BLaER1 treated with 17β-estradiol and CSF1 and Interleukin-3, amounts not matched to agents 10 nM and 100 nM (cell line): ENCODE measurements at regions not wholly inside any gene's neighbourhood (a gene's known extent, or its start where the extent isn't known, plus 50 kb on each side); places are given as distances from the start of the nearest gene placed in this dataset.

Experiments used
- H3K27ac ChIP-seq, 11 experiments: shearing (Covaris generic); formaldehyde crosslinking; 2 replicates each; pipeline ENCODE4 v1.8.1; 2022
- H3K27me3 ChIP-seq, 11 experiments: shearing (Covaris generic); formaldehyde crosslinking; 2 replicates each; pipeline ENCODE4 v1.8.1; 2022
- H3K36me3 ChIP-seq, 11 experiments: shearing (Covaris generic); formaldehyde crosslinking; 2 replicates each; pipeline ENCODE4 v1.8.1; 2022
- H3K4me1 ChIP-seq, 10 experiments: shearing (Covaris generic); formaldehyde crosslinking; 2 replicates each; pipeline ENCODE4 v1.8.1; 2022
- H3K4me2 ChIP-seq, 11 experiments: shearing (Covaris generic); formaldehyde crosslinking; 2 replicates each; pipeline ENCODE4 v1.8.1; 2022
- H3K4me3 ChIP-seq, 10 experiments: shearing (Covaris generic); formaldehyde crosslinking; 2 replicates each; pipeline ENCODE4 v1.8.1; 2022
- H3K9ac ChIP-seq, 11 experiments: shearing (Covaris generic); formaldehyde crosslinking; 2 replicates each; pipeline ENCODE4 v1.8.1; 2022
- H3K9me3 ChIP-seq, 11 experiments: shearing (Covaris generic); formaldehyde crosslinking; replicated peaks in 1 of 11; 2 replicates each; pipeline ENCODE4 v1.8.1; 2022
- H4K20me1 ChIP-seq, 11 experiments: shearing (Covaris generic); formaldehyde crosslinking; 2 replicates each; pipeline ENCODE4 v1.8.1; 2022
- Cebpa-rat ChIP-seq, 11 experiments: shearing (Covaris generic); IDR thresholded peaks; 2 replicates each; pipeline ENCODE4 v1.8.1; 2022

DNA sequence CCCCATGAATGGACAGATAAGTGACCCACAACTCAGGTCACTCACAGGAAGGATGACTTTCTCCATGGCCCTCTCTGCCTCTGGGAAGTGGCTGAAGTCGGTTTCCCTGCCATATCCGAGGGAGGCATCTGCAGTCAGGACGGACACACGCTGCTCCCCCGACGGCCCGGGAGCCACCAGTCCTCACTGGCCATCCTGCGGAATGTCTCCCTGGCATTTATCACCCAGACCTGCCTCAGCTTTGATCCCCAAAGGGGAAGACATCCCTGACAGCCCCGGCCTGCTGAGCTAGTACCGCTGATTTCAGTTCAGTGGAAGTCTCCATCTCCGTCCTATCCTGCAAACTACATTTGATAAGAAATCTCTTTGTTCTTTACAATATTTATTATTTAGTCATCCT is 339.5 kb upstream of the MKI67 start:
- TF ChIP-seq Cebpa-rat (IDR thresholded peaks at IDR 0.05) = no peak
- Histone ChIP-seq H3K27ac (no peak overlapping the region), H3K27me3 (peaks cover 6 to 15% (median 12%) of the 10 kb centered on the region in 11 experiments), H3K4me3 (no peak overlapping the region), H3K36me3 (no peaks in the 10 kb centered on the region), H4K20me1 (no peaks in the 10 kb centered on the region; a peak in 2 of 22 replicates), H3K4me1 (no peaks in the 10 kb centered on the region), H3K9me3 (peaks cover 0 to 17% (median 7%) of the 10 kb centered on the region in 11 experiments; a peak in 12 of 22 replicates), H3K4me2 (no peak overlapping the region), H3K9ac (no peak overlapping the region)

DNA sequence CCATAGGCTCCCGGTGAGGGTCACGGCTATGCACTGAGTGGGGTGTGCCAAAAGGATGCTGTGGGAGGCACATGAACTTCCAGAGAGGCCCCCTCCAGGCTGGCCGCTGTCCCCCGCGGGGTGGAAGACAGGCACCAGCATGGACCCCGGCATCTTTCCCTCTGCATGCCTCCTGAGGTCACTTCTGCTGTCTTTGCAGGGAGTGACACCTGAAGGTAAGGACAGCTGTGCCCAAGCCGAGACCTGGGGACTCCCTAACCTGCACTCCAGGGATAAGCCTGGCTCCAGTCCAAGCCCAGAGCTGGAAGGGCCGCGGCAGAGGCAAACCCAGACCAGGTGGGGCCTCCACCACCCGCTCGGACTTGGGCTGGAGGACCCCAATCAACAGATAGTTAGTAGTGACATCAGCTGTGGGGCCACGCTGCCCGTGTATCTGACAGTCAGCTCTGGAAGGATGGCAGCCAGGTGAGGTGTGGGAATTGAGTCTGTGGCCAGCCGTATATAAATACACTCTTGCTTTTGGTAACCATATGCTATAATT is 340.7 kb upstream of the MKI67 start:
- H3K4me1 ChIP-seq = no peaks in the 10 kb centered on the region
- no peak overlapping the region for H3K9ac ChIP-seq
- H3K36me3 ChIP-seq = no peaks in the 10 kb centered on the region
- H3K27me3 ChIP-seq = peaks cover 6 to 15% (median 12%) of the 10 kb centered on the region in 11 experiments
- H3K9me3 ChIP-seq = peaks cover 0 to 17% (median 7%) of the 10 kb centered on the region in 11 experiments; a peak in 12 of 22 replicates
- no peak overlapping the region for H3K4me3 ChIP-seq
- no peak overlapping the region for H3K27ac ChIP-seq
- H4K20me1 ChIP-seq = no peaks in the 10 kb centered on the region; a peak in 2 of 22 replicates
- no peak overlapping the region for H3K4me2 ChIP-seq
- no peak for TF ChIP-seq Cebpa-rat (IDR thresholded peaks at IDR 0.05)

DNA sequence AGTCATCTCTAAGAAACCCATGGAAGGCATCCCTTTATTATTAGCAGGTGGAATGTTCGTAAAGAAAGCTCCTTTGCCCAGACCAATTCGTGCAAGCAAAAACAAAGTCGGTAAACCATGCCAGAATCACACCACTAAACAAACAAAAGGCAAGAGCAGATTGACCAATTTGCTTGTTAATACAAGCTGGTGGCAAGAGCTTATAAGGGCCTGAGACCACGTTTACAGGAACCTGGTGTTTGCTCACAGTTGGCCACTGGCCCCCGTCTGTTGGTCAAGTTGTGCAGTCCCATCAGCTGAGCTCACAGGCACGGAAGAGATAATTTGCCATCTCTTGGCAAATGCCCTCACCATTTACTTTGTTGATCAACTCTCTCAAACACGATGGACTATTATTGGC is 342.2 kb upstream of the MKI67 start:
- H3K9ac ChIP-seq = no peak overlapping the region
- peaks cover 6 to 15% (median 12%) of the 10 kb centered on the region in 11 experiments for H3K27me3 ChIP-seq
- H3K9me3 ChIP-seq = peaks cover 0 to 17% (median 7%) of the 10 kb centered on the region in 11 experiments; a peak in 12 of 22 replicates
- H3K4me1 ChIP-seq = no peaks in the 10 kb centered on the region
- H3K4me2 ChIP-seq = no peak overlapping the region
- H4K20me1 ChIP-seq = no peaks in the 10 kb centered on the region; a peak in 2 of 22 replicates
- no peak overlapping the region for H3K4me3 ChIP-seq
- no peak overlapping the region for H3K27ac ChIP-seq
- no peak for TF ChIP-seq Cebpa-rat (IDR thresholded peaks at IDR 0.05)
- no peaks in the 10 kb centered on the region for H3K36me3 ChIP-seq

DNA sequence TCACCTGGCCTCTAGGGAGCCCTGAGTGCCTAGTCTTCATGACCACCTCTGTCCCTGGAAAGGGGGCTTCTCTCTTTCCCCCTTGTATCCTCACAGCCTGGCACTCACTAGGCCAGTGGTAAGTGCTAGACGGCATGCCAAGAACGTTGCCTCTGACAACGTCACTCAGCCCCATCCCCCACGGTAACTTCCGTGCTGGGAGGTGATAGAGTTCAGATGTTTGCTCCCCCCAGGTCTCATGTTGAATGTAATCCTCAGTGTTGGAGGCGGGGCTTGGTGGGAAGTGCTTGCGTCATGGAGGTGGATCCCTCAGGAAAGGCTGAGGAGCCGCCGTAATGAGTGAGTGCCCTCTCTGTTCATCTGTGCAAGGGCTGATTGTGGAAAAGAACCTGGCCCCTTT is 343.3 kb upstream of the MKI67 start:
- Histone ChIP-seq H3K9ac (no peak overlapping the region), H3K4me3 (no peak overlapping the region), H3K36me3 (no peaks in the 10 kb centered on the region), H3K27ac (no peak overlapping the region), H3K4me1 (no peaks in the 10 kb centered on the region), H3K4me2 (no peak overlapping the region), H3K9me3 (peaks cover 0 to 17% (median 7%) of the 10 kb centered on the region in 11 experiments; a peak in 12 of 22 replicates), H4K20me1 (no peaks in the 10 kb centered on the region; a peak in 2 of 22 replicates), H3K27me3 (peaks cover under 1 to 4% (median 2%) of the 10 kb centered on the region in 11 experiments; a peak in 21 of 22 replicates)
- no peak for TF ChIP-seq Cebpa-rat (IDR thresholded peaks at IDR 0.05)

DNA sequence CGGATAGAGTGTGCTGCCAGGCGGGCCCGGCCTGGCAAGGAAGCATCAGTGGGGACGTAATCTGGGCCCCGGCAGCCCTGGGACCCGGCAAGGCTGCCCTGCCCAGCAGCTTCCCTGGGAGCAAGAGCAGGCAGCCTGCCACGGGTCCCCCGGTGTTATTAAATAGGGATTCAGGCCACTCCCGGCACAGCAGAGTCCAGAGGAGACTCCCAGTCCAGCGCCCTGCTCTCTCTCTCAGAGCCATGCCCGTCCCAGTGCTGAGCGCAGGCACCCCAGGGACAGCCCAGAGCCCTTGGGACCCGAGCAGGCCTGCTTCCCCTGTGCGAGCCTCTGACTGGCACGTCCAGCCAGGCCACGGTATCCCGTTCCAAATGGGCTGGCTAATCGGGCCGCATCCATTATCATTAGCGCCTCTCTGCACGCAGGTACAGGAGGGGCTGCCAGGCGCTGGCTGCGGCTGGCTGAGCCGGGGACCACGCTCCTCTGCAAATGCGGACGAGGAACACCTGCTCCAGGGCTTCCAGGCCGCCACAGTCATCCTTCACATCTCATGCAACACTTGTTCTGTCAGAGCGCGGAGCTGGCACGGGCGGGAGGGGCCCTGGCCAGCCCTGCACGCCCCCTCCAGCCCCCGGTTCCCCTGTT is 344.2 kb upstream of the MKI67 start:
- no peak overlapping the region for H3K4me2 ChIP-seq
- TF ChIP-seq Cebpa-rat (IDR thresholded peaks at IDR 0.05) = no peak
- H3K9ac ChIP-seq = no peak overlapping the region
- H3K4me3 ChIP-seq = no peak overlapping the region
- peaks cover 0 to 17% (median 7%) of the 10 kb centered on the region in 11 experiments; a peak in 12 of 22 replicates for H3K9me3 ChIP-seq
- no peak overlapping the region for H3K27ac ChIP-seq
- H3K4me1 ChIP-seq = no peaks in the 10 kb centered on the region
- H3K36me3 ChIP-seq = no peaks in the 10 kb centered on the region
- no peaks in the 10 kb centered on the region; a peak in 2 of 22 replicates for H4K20me1 ChIP-seq
- H3K27me3 ChIP-seq = no peaks in the 10 kb centered on the region

DNA sequence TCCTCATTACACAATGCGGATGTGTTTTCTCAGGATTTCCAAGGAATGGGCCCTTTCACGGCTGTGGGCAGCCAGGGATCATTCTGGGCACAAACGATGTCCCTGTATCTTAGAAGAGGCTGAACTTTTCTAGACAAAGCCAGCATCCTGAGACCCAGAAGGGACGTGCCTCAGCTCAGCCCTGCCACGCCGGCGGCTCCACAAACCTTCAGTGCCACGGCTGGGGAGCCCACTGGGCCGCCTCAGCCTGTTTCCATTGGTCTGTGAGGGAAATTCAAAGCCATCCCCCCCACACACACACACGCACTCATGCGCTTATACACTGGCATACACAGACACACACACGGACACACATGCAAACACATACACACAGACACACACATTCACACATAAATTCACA is 344.9 kb upstream of the MKI67 start:
- no peak for TF ChIP-seq Cebpa-rat (IDR thresholded peaks at IDR 0.05)
- no peak overlapping the region for H3K9ac ChIP-seq
- H3K9me3 ChIP-seq = peaks cover 0 to 17% (median 7%) of the 10 kb centered on the region in 11 experiments; a peak in 12 of 22 replicates
- H3K4me1 ChIP-seq = no peaks in the 10 kb centered on the region
- H3K36me3 ChIP-seq = no peaks in the 10 kb centered on the region
- H3K4me2 ChIP-seq = no peak overlapping the region
- no peak overlapping the region for H3K4me3 ChIP-seq
- no peaks in the 10 kb centered on the region; a peak in 2 of 22 replicates for H4K20me1 ChIP-seq
- H3K27me3 ChIP-seq = no peaks in the 10 kb centered on the region
- no peak overlapping the region for H3K27ac ChIP-seq

DNA sequence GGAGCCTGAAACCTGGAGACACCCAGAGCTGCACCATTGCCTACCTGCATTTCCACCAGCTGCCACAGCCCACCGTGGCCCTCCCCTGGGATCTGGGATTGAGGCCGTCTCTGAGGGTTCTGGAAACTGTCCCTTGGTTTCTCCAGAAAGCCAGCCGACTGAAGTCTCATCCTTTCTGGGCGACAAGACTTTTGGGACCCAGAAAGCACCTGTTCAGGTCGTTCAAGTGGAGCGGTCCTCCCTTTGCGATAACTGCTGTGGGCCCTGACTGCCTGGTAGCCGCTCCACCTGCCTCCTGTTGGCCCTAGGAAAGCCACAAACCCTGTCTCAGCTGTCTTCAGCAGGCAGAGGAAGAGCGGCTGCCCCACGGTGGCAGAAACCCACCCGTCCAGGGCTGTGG is 346.0 kb upstream of the MKI67 start:
- Histone ChIP-seq H3K4me3 (no peak overlapping the region), H3K27me3 (no peaks in the 10 kb centered on the region), H3K9me3 (peaks cover 0 to 17% (median 7%) of the 10 kb centered on the region in 11 experiments; a peak in 12 of 22 replicates), H3K27ac (no peak overlapping the region), H3K36me3 (no peaks in the 10 kb centered on the region), H3K4me1 (no peaks in the 10 kb centered on the region), H3K9ac (no peak overlapping the region), H4K20me1 (no peaks in the 10 kb centered on the region; a peak in 1 of 22 replicates), H3K4me2 (no peak overlapping the region)
- no peak for TF ChIP-seq Cebpa-rat (IDR thresholded peaks at IDR 0.05)

DNA sequence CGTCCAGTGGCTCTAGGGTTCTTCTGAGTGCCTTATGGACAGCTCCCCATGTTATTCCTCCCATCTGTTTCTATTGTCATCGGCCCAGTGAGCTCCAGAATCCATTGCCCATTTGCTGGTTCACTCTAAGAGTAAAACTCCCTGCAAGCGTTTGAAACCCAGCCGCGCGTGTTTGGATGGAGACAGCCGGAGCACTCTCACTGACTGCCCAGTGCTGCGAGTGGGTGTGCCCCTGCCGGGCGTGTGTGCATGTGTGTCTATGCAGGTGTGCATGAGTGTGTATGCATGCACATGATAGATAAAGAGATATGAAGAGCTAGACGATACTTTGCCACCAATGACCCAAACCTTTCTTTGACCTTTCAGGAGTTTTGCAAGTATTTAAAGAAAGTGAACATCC is 347.2 kb upstream of the MKI67 start:
- no peak overlapping the region for H3K4me2 ChIP-seq
- no peak for TF ChIP-seq Cebpa-rat (IDR thresholded peaks at IDR 0.05)
- H3K9ac ChIP-seq = no peak overlapping the region
- H3K9me3 ChIP-seq = peaks cover 0 to 17% (median 7%) of the 10 kb centered on the region in 11 experiments; a peak in 12 of 22 replicates
- H3K27ac ChIP-seq = no peak overlapping the region
- H3K27me3 ChIP-seq = no peaks in the 10 kb centered on the region
- H3K36me3 ChIP-seq = no peaks in the 10 kb centered on the region
- H4K20me1 ChIP-seq = no peaks in the 10 kb centered on the region; a peak in 1 of 22 replicates
- no peak overlapping the region for H3K4me3 ChIP-seq
- no peaks in the 10 kb centered on the region for H3K4me1 ChIP-seq

DNA sequence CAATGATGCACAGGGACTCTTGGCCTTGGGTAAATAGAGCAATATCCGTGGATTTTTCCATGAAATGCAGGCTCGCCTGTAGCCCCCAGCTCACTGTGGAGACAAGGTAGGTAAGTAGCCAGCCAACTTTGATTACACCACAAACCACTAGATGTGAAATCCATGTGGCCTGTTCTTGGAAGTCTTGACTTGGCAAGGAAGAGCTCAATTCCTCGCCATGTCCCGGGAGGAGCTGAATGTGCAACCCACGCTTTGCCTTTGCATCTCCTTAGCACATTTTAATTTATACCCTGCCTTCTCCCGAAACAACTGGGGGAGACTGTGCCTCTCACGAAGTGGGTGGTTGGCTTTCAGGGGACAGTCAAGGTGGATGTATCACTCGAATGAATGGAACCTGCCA is 347.7 kb upstream of the MKI67 start:
- Histone ChIP-seq H3K4me2 (no peak overlapping the region), H3K27me3 (no peaks in the 10 kb centered on the region), H3K9me3 (peaks cover 0 to 17% (median 7%) of the 10 kb centered on the region in 11 experiments; a peak in 12 of 22 replicates), H3K27ac (no peak overlapping the region), H3K4me3 (no peak overlapping the region), H3K9ac (no peak overlapping the region), H3K36me3 (no peaks in the 10 kb centered on the region), H3K4me1 (no peaks in the 10 kb centered on the region), H4K20me1 (no peaks in the 10 kb centered on the region; a peak in 1 of 22 replicates)
- TF ChIP-seq Cebpa-rat (IDR thresholded peaks at IDR 0.05) = no peak
